ENCODE measurements at regions not wholly inside any gene's neighbourhood (a gene's known extent, or its start where the extent isn't known, plus 50 kb on each side); places are given as distances from the start of the nearest gene placed in this dataset.
A peak's percentile ranks its signal among the peaks of the same experiment; 100 is the strongest.
"Not testable (repeated sequence)": the region's sequence is repeated elsewhere in the genome, so short reads cannot be mapped to it uniquely, and the experiment has no call there.

- DNase-seq, result no peak
These were observed 687.0 kb upstream of the EPHA5 start for GRCh38 chr4:66357316-66357715.

- DNase-seq, result no peak
These were observed 685.0 kb upstream of the EPHA5 start for GRCh38 chr4:66355328-66355727.

GRCh38 chr4:66351761-66352160 lies 681.5 kb upstream of the EPHA5 start:
- DNase-seq, result no peak

GRCh38 chr4:66340286-66340893 lies 670.1 kb upstream of the EPHA5 start:
- DNase-seq, result no peak

- DNase-seq, result no peak
These were observed 668.7 kb upstream of the EPHA5 start for GRCh38 chr4:66339007-66339406.

- no peak for DNase-seq
These were observed 661.5 kb upstream of the EPHA5 start for GRCh38 chr4:66331761-66332160.

- DNase-seq, result no peak
These were observed 659.8 kb upstream of the EPHA5 start for GRCh38 chr4:66330125-66330524.

GRCh38 chr4:66328803-66329574 lies 658.7 kb upstream of the EPHA5 start:
- DNase-seq, result no peak

GRCh38 chr4:66307641-66308438 lies 637.6 kb upstream of the EPHA5 start:
- no peak for DNase-seq

- DNase-seq, result no peak
These were observed 630.1 kb upstream of the EPHA5 start for GRCh38 chr4:66300336-66300934.

- DNase-seq, result no peak
These were observed 628.3 kb upstream of the EPHA5 start for GRCh38 chr4:66298569-66298968.

- DNase-seq, result no peak
These were observed 627.4 kb upstream of the EPHA5 start for GRCh38 chr4:66297703-66298102.

GRCh38 chr4:66294638-66295037 lies 624.3 kb upstream of the EPHA5 start:
- no peak for DNase-seq

- no peak for DNase-seq
These were observed 614.7 kb upstream of the EPHA5 start for GRCh38 chr4:66284991-66285451.

- DNase-seq, result no peak
These were observed 608.8 kb upstream of the EPHA5 start for GRCh38 chr4:66279084-66279483.

- DNase-seq, result peak; percentile 48
These were observed 605.2 kb upstream of the EPHA5 start for GRCh38 chr4:66275411-66276038.

GRCh38 chr4:66273110-66273509 lies 602.8 kb upstream of the EPHA5 start:
- DNase-seq, result no peak

GRCh38 chr4:66270356-66270755 lies 600.1 kb upstream of the EPHA5 start:
- DNase-seq, result not testable (repeated sequence)

- not testable (repeated sequence) for DNase-seq
These were observed 596.3 kb upstream of the EPHA5 start for GRCh38 chr4:66266554-66266953.

GRCh38 chr4:66266035-66266434 lies 595.7 kb upstream of the EPHA5 start:
- no peak for DNase-seq

- no peak for DNase-seq
These were observed 582.0 kb upstream of the EPHA5 start for GRCh38 chr4:66252291-66252690.

GRCh38 chr4:66246643-66247042 lies 576.4 kb upstream of the EPHA5 start:
- DNase-seq, result no peak

GRCh38 chr4:66235876-66236275 lies 565.6 kb upstream of the EPHA5 start:
- no peak for DNase-seq
